Neuronal stem cell (in vitro differentiated cells): ENCODE measurements at regions not wholly inside any gene's neighbourhood (a gene's known extent, or its start where the extent isn't known, plus 50 kb on each side); places are given as distances from the start of the nearest gene placed in this dataset.

ENCODE experiments used
- DNase-seq: peaks from one replicate; pipeline ENCODE4 v3.0.0-alpha.2; 2013; ENCODE audit warnings: low spot score
- H2AFZ ChIP-seq: one replicate; pipeline ENCODE4 v1.6.1; 2013; ENCODE audit warnings: mild to moderate bottlenecking, low read length, inconsistent platforms
- H2AK5ac ChIP-seq: 2 replicates; pipeline ENCODE4 v1.6.1; 2013; ENCODE audit warnings: low read depth, mild to moderate bottlenecking, inconsistent platforms, low read length, moderate library complexity, mixed read lengths
- H2BK120ac ChIP-seq: 2 replicates; pipeline ENCODE4 v1.6.1; 2013; ENCODE audit warnings: low read depth, mild to moderate bottlenecking, inconsistent platforms, low read length, moderate library complexity, mixed read lengths
- H2BK12ac ChIP-seq: one replicate; pipeline ENCODE4 v1.6.1; 2013; ENCODE audit warnings: low read length, inconsistent platforms
- H2BK15ac ChIP-seq: 2 replicates; pipeline ENCODE4 v1.6.1; 2013; ENCODE audit warnings: mild to moderate bottlenecking, low read length, inconsistent platforms, mixed read lengths
- H2BK5ac ChIP-seq: one replicate; pipeline ENCODE4 v1.6.1; 2013; ENCODE audit warnings: inconsistent platforms, mild to moderate bottlenecking, low read length, moderate library complexity
- H3K14ac ChIP-seq: one replicate; pipeline ENCODE4 v1.6.1; 2013; ENCODE audit warnings: low read length, inconsistent platforms
- H3K18ac ChIP-seq: 2 replicates; pipeline ENCODE4 v1.6.1; 2013; ENCODE audit warnings: low read length, inconsistent platforms
- H3K23ac ChIP-seq: 2 replicates; pipeline ENCODE4 v1.6.1; 2013; ENCODE audit warnings: low read depth, mild to moderate bottlenecking, mixed read lengths, low read length, inconsistent platforms; ENCODE audit not compliant: poor library complexity
- H3K27ac ChIP-seq: replicated peaks from 3 replicates; pipeline ENCODE4 v1.5.1; 2013; ENCODE audit warnings: low read length, inconsistent platforms
- H3K27me3 ChIP-seq, 3 experiments: 2 replicates each; pipeline ENCODE4 v1.6.1; 2013; ENCODE audit warnings: low read length in 3 of 3, mild to moderate bottlenecking in 2 of 3, inconsistent platforms in 1 of 3, low read depth in 1 of 3, mixed read lengths in 1 of 3, moderate library complexity in 1 of 3; ENCODE audit not compliant: control insufficient read depth in 3 of 3, insufficient read depth in 3 of 3
- H3K36me3 ChIP-seq, 2 donors: replicated peaks in 1 of 2; 2 replicates each; pipeline ENCODE4 v1.6.1; 2013; ENCODE audit warnings: low read length in 2 of 2; ENCODE audit not compliant: control insufficient read depth in 2 of 2, insufficient read depth in 2 of 2
- H3K4ac ChIP-seq: 2 replicates; pipeline ENCODE4 v1.6.1; 2013; ENCODE audit warnings: inconsistent platforms, mild to moderate bottlenecking, low read length, moderate library complexity
- H3K4me1 ChIP-seq, 2 donors: 1 replicate in 1 of 2; 2 replicates in 1 of 2; pipeline ENCODE4 v1.6.1; 2013; ENCODE audit warnings: low read length in 2 of 2, low read depth in 1 of 2; ENCODE audit not compliant: control insufficient read depth in 2 of 2, insufficient read depth in 1 of 2
- H3K4me2 ChIP-seq: one replicate; pipeline ENCODE4 v1.6.1; 2013; ENCODE audit warnings: mild to moderate bottlenecking, low read length, inconsistent platforms; ENCODE audit not compliant: insufficient read depth, poor library complexity, severe bottlenecking
- H3K4me3 ChIP-seq, 2 donors: 2 replicates each; pipeline ENCODE4 v1.5.1; 2013; ENCODE audit warnings: low read length in 2 of 2, mild to moderate bottlenecking in 2 of 2, inconsistent platforms in 1 of 2, moderate library complexity in 1 of 2
- H3K79me1 ChIP-seq: one replicate; pipeline ENCODE4 v1.6.1; 2013; ENCODE audit warnings: low read depth, mild to moderate bottlenecking, inconsistent platforms, low read length, moderate library complexity
- H3K9ac ChIP-seq: one replicate; pipeline ENCODE4 v1.6.1; 2013; ENCODE audit warnings: mild to moderate bottlenecking, low read depth, low read length, inconsistent platforms; ENCODE audit not compliant: poor library complexity
- H3K9me3 ChIP-seq, 2 donors: replicated peaks in 1 of 2; 2 replicates each; pipeline versions ENCODE3 to v1.6.1; 2013; ENCODE audit warnings: low read length in 2 of 2, mild to moderate bottlenecking in 2 of 2, inconsistent platforms in 1 of 2, low read depth in 1 of 2, mixed read lengths in 1 of 2, moderate library complexity in 1 of 2; ENCODE audit not compliant: control insufficient read depth in 2 of 2, insufficient read depth in 1 of 2
- H4K8ac ChIP-seq: one replicate; pipeline ENCODE4 v1.6.1; 2013; ENCODE audit warnings: low read depth, mild to moderate bottlenecking, inconsistent platforms, low read length, moderate library complexity
- H4K91ac ChIP-seq: one replicate; pipeline ENCODE4 v1.6.1; 2013; ENCODE audit warnings: low read length, low read depth, mild to moderate bottlenecking, inconsistent platforms; ENCODE audit not compliant: poor library complexity
- WGBS, 2 donors: extraction: QIAGEN DNeasy Blood & Tissue Kit; methylation state at CpG; one replicate each; pipeline ENCODE4 v1.1.7; 2013; ENCODE audit warnings: missing lambda C conversion rate in 2 of 2, mixed read lengths in 1 of 2; ENCODE audit not compliant: insufficient read length in 2 of 2, insufficient replicate concordance in 1 of 2; ENCODE audit errors: extremely low coverage in 2 of 2; 5-methylcytosine and 5-hydroxymethylcytosine counted together

DNA sequence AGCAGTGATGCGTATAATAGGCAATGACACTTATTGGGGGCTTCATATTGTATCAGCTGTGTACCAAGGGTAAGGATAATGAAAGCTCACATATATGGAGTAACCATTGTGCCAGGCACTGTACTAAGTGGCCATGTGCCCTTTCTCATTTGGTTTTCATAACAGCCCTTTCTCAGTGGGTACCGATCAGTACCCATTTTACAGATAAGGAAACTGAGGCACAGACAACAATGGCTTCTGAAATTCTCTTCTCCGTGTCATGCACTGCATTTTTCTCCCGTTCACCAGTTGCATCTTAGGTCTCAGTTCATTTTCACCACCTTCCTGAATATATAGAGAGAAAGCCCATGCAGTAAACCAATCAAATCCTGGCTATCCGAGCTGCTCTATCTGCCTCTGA, 216.7 kb upstream of the RBFOX1 start:
- Histone ChIP-seq H3K18ac (no peak overlapping the region), H3K27me3 (no peaks in the 10 kb centered on the region)
- WGBS, 2 donors = no CpG with 5 or more reads among the region's 5 CpGs

GRCh38 chr16:7113949-7114348, 218.7 kb upstream of the RBFOX1 start:
- Histone ChIP-seq H3K79me1 (no peaks in the 10 kb centered on the region), H4K91ac (no peak overlapping the region), H3K4me3 (no peak overlapping the region), H3K23ac (no peak overlapping the region), H2BK120ac (no peak overlapping the region), H3K27me3 (no peaks in the 10 kb centered on the region), H3K9me3 (no peaks in the 10 kb centered on the region), H3K27ac (no peak overlapping the region), H4K8ac (no peak overlapping the region), H3K18ac (no peak overlapping the region), H2BK12ac (no peak overlapping the region), H3K9ac (no peak overlapping the region), H2AFZ (no peak overlapping the region), H2BK5ac (no peak overlapping the region), H3K14ac (no peak overlapping the region), H3K4me1 (peaks cover 0 to 2% of the 10 kb centered on the region in 2 donors), H2AK5ac (no peak overlapping the region), H3K36me3 (no peaks in the 10 kb centered on the region), H2BK15ac (no peak overlapping the region), H3K4ac (no peak overlapping the region), H3K4me2 (no peak overlapping the region)
- no peak for DNase-seq
- WGBS, 2 donors = no CpG with 5 or more reads among the region's 2 CpGs

More for the DNA sequence above, 216.7 kb upstream of the RBFOX1 start:
- Histone ChIP-seq H2BK15ac (no peak overlapping the region), H3K23ac (no peak overlapping the region), H3K4ac (no peak overlapping the region), H2BK120ac (no peak overlapping the region), H3K4me1 (peaks cover 0 to 2% of the 10 kb centered on the region in 2 donors), H4K8ac (no peak overlapping the region), H3K27ac (no peak overlapping the region), H2BK5ac (no peak overlapping the region), H2BK12ac (no peak overlapping the region), H2AK5ac (no peak overlapping the region), H3K14ac (no peak overlapping the region), H3K4me3 (no peak overlapping the region), H3K9ac (no peak overlapping the region), H4K91ac (no peak overlapping the region), H3K4me2 (no peak overlapping the region), H3K9me3 (no peaks in the 10 kb centered on the region), H2AFZ (no peak overlapping the region), H3K79me1 (no peaks in the 10 kb centered on the region), H3K36me3 (no peaks in the 10 kb centered on the region)
- no peak for DNase-seq

- no peak overlapping the region for H3K4me2 ChIP-seq
- no peak overlapping the region for H2AFZ ChIP-seq
- no peak overlapping the region for H2BK120ac ChIP-seq
- no peak overlapping the region for H3K14ac ChIP-seq
- no peak overlapping the region for H2BK5ac ChIP-seq
- DNase-seq = no peak
- no CpG with 5 or more reads among the region's 2 CpGs for WGBS, 2 donors
- no peak overlapping the region for H2BK15ac ChIP-seq
- H4K8ac ChIP-seq = no peak overlapping the region
- no peak overlapping the region for H2AK5ac ChIP-seq
- no peaks in the 10 kb centered on the region for H3K36me3 ChIP-seq
- no peak overlapping the region for H3K18ac ChIP-seq
- H3K79me1 ChIP-seq = no peaks in the 10 kb centered on the region
- H2BK12ac ChIP-seq = no peak overlapping the region
- H3K27ac ChIP-seq = no peak overlapping the region
- no peak overlapping the region for H3K9ac ChIP-seq
- peaks cover 0 to 2% of the 10 kb centered on the region in 2 donors for H3K4me1 ChIP-seq
- H3K4ac ChIP-seq = no peak overlapping the region
- no peaks in the 10 kb centered on the region for H3K9me3 ChIP-seq
- H3K23ac ChIP-seq = no peak overlapping the region
- no peak overlapping the region for H4K91ac ChIP-seq
- H3K27me3 ChIP-seq = no peaks in the 10 kb centered on the region
- no peak overlapping the region for H3K4me3 ChIP-seq
These were observed 219.2 kb upstream of the RBFOX1 start for GRCh38 chr16:7113395-7113794.

- H3K14ac ChIP-seq = no peak overlapping the region
- no peaks in the 10 kb centered on the region for H3K79me1 ChIP-seq
- no peaks in the 10 kb centered on the region for H3K4me1 ChIP-seq
- H3K18ac ChIP-seq = no peak overlapping the region
- H3K27ac ChIP-seq = no peak overlapping the region
- H3K36me3 ChIP-seq = no peaks in the 10 kb centered on the region
- H2BK15ac ChIP-seq = no peak overlapping the region
- H4K8ac ChIP-seq = no peak overlapping the region
- H3K4ac ChIP-seq = no peak overlapping the region
- DNase-seq = no peak
- H4K91ac ChIP-seq = no peak overlapping the region
- no peak overlapping the region for H3K9ac ChIP-seq
- H3K23ac ChIP-seq = no peak overlapping the region
- no peak overlapping the region for H2BK120ac ChIP-seq
- no peak overlapping the region for H3K4me2 ChIP-seq
- H2BK5ac ChIP-seq = no peak overlapping the region
- no peaks in the 10 kb centered on the region for H3K27me3 ChIP-seq
- no peaks in the 10 kb centered on the region for H3K9me3 ChIP-seq
- H2AFZ ChIP-seq = no peak overlapping the region
- H2BK12ac ChIP-seq = no peak overlapping the region
- WGBS, 2 donors = no CpG with 5 or more reads among the region's 3 CpGs
- H3K4me3 ChIP-seq = no peak overlapping the region
- no peak overlapping the region for H2AK5ac ChIP-seq
These were observed 221.4 kb upstream of the RBFOX1 start for GRCh38 chr16:7111265-7111664.
